BJ (cell line): ENCODE measurements at regions not wholly inside any gene's neighbourhood (a gene's known extent, or its start where the extent isn't known, plus 50 kb on each side); places are given as distances from the start of the nearest gene placed in this dataset.

Experiments used
- CTCF ChIA-PET: fragments of 350-600 bp; formaldehyde crosslinking; extraction: SDS; loops from one replicate; lab custom pipeline; 2021; ENCODE audit warnings: antibody characterized with exemption, inconsistent platforms; lab: Yijun Ruan, JAX
- POLR2A ChIA-PET: fragments of 300-600 bp; sonication (Branson Sonifier 250); formaldehyde crosslinking; extraction: SDS; loops from one replicate; lab custom pipeline; 2021; ENCODE audit warnings: antibody characterized with exemption; lab: Charles Lee
- DNase-seq: peaks from one replicate; pipeline ENCODE4 v3.0.0-alpha.2; 2011; ENCODE audit warnings: low read depth
- H3K27me3 ChIP-seq: 2 replicates; pipeline ENCODE4 v1.6.0; 2011; ENCODE audit warnings: low read length; ENCODE audit not compliant: control insufficient read depth, insufficient read depth
- H3K36me3 ChIP-seq: 2 replicates; pipeline ENCODE4 v1.5.1; 2011; ENCODE audit warnings: low read length; ENCODE audit not compliant: control insufficient read depth, insufficient read depth
- H3K4me3 ChIP-seq: 2 replicates; pipeline ENCODE4 v1.5.1; 2011; ENCODE audit warnings: low read depth, mild to moderate bottlenecking, control low read depth, low read length
- TF ChIP-seq, protein P1 (sequence below): IDR thresholded peaks from 2 replicates; pipeline ENCODE4 v1.5.1; 2011; ENCODE audit warnings: low read depth, mild to moderate bottlenecking, control low read depth, inconsistent platforms, low read length, moderate library complexity; ENCODE audit not compliant: insufficient read depth

DNA sequence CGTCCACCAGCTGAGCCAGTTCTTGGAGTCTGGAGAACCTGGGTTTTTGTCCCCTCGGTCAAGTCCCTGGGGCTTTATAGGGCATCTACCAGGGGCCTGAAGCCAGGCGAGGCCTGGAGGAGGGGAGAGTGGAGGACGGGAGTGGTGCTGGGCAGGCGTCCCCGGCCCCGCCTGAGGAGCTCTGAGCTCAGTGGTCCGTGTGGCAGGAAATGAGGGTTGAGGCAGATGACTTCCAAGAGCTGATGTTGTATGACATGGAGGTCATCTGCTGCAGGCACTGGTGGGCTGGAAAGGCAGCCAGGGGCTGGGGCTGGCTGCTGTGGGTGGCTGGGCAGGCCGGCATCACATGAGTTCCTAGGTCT is 118.5 kb upstream of the HS6ST1 start:
- ChIA-PET POLR2A (no interaction called here), CTCF (interaction anchor here (0.5 to 1.8 kb wide), 3 partner anchors 12 to 131 kb away, joined by 3 read pairs; no protein-coding TSS in a partner anchor)
- DNase-seq: no peak
- H3K4me3 ChIP-seq: no peak overlapping the region
- H3K36me3 ChIP-seq: no peaks in the 10 kb centered on the region
- no peaks in the 10 kb centered on the region for H3K27me3 ChIP-seq
- TF ChIP-seq, protein P1, sequence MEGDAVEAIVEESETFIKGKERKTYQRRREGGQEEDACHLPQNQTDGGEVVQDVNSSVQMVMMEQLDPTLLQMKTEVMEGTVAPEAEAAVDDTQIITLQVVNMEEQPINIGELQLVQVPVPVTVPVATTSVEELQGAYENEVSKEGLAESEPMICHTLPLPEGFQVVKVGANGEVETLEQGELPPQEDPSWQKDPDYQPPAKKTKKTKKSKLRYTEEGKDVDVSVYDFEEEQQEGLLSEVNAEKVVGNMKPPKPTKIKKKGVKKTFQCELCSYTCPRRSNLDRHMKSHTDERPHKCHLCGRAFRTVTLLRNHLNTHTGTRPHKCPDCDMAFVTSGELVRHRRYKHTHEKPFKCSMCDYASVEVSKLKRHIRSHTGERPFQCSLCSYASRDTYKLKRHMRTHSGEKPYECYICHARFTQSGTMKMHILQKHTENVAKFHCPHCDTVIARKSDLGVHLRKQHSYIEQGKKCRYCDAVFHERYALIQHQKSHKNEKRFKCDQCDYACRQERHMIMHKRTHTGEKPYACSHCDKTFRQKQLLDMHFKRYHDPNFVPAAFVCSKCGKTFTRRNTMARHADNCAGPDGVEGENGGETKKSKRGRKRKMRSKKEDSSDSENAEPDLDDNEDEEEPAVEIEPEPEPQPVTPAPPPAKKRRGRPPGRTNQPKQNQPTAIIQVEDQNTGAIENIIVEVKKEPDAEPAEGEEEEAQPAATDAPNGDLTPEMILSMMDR: no peak

DNA sequence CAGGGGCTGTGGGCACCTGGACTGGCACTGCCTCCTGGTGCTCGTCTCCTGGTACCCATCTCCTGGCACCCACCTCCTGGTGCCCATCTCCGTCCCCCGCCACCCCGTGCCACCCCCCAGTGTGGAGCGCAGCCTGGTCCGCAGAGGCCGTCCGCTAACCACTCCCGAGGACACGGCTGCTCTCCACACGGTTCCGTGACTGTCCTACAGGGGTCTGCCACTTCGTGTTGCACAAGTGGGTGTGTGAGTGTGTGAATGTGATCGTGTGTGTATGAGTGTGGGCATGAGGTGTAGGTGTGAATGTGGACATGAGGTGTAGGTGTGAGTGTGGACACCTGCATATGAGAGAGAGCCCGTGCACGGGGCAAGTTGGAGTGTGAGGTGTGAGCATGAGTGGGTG is 119.4 kb upstream of the HS6ST1 start:
- Histone ChIP-seq H3K4me3 (no peak overlapping the region), H3K36me3 (no peaks in the 10 kb centered on the region), H3K27me3 (no peaks in the 10 kb centered on the region)
- TF ChIP-seq, protein P1: no peak
- POLR2A ChIA-PET: no interaction called here
- no peak for DNase-seq
- CTCF ChIA-PET: interaction anchor here (1.8 kb wide), 1 partner anchor 13 kb away, joined by 3 read pairs; no protein-coding TSS in a partner anchor

DNA sequence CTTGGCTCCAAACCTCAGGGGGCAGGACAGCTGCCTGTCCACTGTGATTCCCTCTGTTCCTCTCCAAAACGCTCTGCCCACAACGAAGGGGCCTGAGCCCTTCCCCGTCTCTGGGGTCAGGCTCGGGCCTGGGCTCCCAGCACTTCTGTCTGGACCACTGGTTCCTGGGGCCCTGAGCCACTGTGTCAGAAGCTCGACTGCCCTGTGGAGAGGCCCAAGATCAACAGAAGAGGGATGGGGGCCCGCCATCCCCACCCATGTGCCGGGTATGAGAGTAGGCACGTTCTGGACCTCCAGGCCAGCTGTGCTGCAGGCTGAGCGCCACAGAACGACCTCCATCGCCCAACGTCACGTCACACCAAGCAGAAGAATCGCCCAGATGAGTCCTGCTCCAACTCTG is 119.9 kb upstream of the HS6ST1 start:
- no peaks in the 10 kb centered on the region for H3K27me3 ChIP-seq
- no peaks in the 10 kb centered on the region for H3K36me3 ChIP-seq
- ChIA-PET CTCF (no interaction called here), POLR2A (no interaction called here)
- no peak for DNase-seq
- TF ChIP-seq, protein P1: no peak
- no peak overlapping the region for H3K4me3 ChIP-seq

DNA sequence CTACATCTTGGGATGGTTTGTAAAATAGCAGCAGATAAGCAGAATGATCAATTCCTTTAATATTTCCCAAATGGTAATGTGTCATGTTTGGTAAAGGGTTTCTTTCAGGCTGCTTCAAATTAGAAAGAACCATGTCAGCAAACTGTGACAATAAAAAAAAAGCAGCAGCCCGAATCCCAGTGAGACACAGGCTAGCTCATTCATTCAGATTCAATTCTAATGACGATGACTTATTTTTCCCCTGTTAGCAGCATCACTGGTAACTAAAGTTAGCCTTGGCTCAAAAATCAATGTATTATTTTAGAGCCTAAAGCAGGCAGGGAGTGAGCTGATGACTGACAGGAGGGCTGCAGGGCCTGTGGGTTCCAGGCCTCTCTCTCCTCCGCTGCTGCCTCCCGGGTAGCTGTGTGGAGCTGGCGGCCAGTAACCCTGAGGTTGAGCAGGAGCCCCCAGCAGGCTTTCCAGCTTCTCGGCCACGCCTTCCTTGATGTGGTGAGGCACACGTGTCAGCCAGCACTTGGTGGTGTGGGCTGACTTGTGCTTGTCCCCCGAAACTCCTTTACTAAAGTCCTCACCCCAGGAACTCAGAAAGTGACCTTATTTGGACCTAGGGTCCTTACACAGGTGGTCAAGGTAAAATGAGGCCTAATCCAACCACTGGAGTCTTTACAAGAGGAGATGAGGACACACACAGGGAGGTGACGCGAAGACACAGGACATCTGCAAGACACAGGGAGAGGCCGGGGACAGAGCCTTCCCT is 120.5 kb upstream of the HS6ST1 start:
- CTCF ChIA-PET: no interaction called here
- H3K4me3 ChIP-seq: no peak overlapping the region
- TF ChIP-seq, protein P1: no peak
- DNase-seq: no peak
- POLR2A ChIA-PET: no interaction called here
- no peaks in the 10 kb centered on the region for H3K36me3 ChIP-seq
- H3K27me3 ChIP-seq: no peaks in the 10 kb centered on the region

DNA sequence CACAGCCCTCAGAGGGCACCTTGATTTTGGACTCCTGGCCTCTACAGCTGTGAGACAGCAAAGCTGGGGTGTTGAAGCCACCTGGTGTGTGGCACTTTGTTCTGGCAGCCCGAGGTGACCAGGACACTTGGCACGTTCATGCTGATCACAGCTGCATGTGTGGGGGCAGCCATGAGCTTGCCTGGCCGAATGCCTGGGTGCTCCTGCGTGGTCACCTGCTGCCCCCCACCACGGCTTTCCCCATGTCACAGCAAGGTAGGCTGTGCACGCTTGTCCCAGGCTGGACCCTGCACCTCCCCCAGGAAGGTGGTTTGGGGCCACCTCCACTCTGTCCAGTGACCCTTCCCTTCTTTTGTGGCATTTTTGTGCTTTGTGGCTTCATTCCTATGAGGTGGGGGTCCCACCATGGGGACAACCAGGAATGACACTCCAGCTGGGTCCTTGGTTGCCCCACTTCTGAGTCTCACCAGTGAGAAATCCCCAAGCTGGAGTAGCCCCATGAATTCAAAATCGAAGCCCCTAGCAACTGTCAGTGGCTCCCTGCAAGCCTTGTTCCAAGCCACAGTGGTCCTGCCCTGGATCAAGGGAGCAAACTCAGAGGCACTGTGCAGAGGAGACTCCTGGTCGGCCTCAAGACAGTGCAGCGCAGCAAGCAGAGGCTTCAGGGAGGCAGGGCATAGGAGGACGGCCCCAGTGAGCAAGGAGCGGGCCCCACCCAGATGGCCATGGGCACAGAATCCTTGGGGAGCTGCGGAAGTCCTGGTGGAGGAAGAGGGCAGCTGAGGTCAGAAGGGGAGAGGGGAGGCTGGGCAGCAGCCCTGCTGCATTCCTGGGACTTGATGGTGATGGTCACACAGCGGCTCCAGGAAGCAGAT is 121.4 kb upstream of the HS6ST1 start:
- no peaks in the 10 kb centered on the region for H3K27me3 ChIP-seq
- CTCF ChIA-PET: no interaction called here
- POLR2A ChIA-PET: no interaction called here
- DNase-seq: no peak
- no peaks in the 10 kb centered on the region for H3K36me3 ChIP-seq
- no peak overlapping the region for H3K4me3 ChIP-seq
- TF ChIP-seq, protein P1: no peak
